Thyroid gland (tissue), 4 donors: ENCODE measurements at regions not wholly inside any gene's neighbourhood (a gene's known extent, or its start where the extent isn't known, plus 50 kb on each side); places are given as distances from the start of the nearest gene placed in this dataset.

Experiments
- DNase-seq, 2 donors: peaks; one replicate each; pipeline ENCODE4 v3.0.0-alpha.2; 2019
- H3K27ac ChIP-seq, 3 donors: fragments of 200-600 bp; sonication (generic); 1 replicate in 2 of 3; 2 replicates in 1 of 3; pipeline ENCODE4 v1.5.1; 2016 to 2019; ENCODE audit warnings: mild to moderate bottlenecking in 1 of 3, moderate library complexity in 1 of 3
- H3K27me3 ChIP-seq: fragments of 200-600 bp; sonication (generic); one replicate; pipeline ENCODE4 v1.5.1; 2019
- H3K36me3 ChIP-seq, 2 donors: fragments of 200-600 bp; sonication (generic); one replicate each; pipeline ENCODE4 v1.5.1; 2016 to 2019
- H3K4me1 ChIP-seq, 2 donors: fragments of 200-600 bp; sonication (generic); one replicate each; pipeline ENCODE4 v1.5.1; 2017 to 2019
- H3K4me3 ChIP-seq, 3 donors: fragments of 200-600 bp; sonication (generic); replicated peaks in 1 of 3; 1 replicate in 2 of 3; 2 replicates in 1 of 3; pipeline ENCODE4 v1.5.1; 2016; ENCODE audit warnings: mild to moderate bottlenecking in 1 of 3
- H3K9me3 ChIP-seq: fragments of 200-600 bp; sonication (generic); one replicate; pipeline ENCODE4 v1.5.1; 2017
- POLR2A ChIP-seq, 2 donors: fragments of 450-650 bp; IDR thresholded peaks; one replicate each; pipeline ENCODE4 v1.6.1; 2017; ENCODE audit warnings: antibody characterized with exemption in 2 of 2, mild to moderate bottlenecking in 2 of 2, moderate library complexity in 1 of 2
- WGBS, 2 donors: methylation state at CpG; one replicate each; pipeline ENCODE4 v1.1.5; 2017; 5-methylcytosine and 5-hydroxymethylcytosine counted together
- intact Hi-C: fragments of 100-400 bp; cut with DNase I; formaldehyde crosslinking; loops from one replicate; pipeline ENCODE4 v1.15.1; 2023
- TF ChIP-seq, protein P1 (sequence below), 6 experiments: fragments of 200-600 bp in 3 of 6; fragments of 450-650 bp in 3 of 6; sonication (generic) in 3 of 6; IDR thresholded peaks; one replicate each; pipeline ENCODE4 v1.5.1; 2016 to 2019; ENCODE audit warnings: antibody characterized with exemption in 6 of 6, mild to moderate bottlenecking in 2 of 6, inconsistent platforms in 1 of 6, moderate library complexity in 1 of 6

GRCh38 chr4:156018383-156018782, 64.7 kb upstream of the CTSO start:
- no peak for DNase-seq
- TF ChIP-seq POLR2A (IDR thresholded peaks at IDR 0.05) = no peak
- TF ChIP-seq, protein P1, sequence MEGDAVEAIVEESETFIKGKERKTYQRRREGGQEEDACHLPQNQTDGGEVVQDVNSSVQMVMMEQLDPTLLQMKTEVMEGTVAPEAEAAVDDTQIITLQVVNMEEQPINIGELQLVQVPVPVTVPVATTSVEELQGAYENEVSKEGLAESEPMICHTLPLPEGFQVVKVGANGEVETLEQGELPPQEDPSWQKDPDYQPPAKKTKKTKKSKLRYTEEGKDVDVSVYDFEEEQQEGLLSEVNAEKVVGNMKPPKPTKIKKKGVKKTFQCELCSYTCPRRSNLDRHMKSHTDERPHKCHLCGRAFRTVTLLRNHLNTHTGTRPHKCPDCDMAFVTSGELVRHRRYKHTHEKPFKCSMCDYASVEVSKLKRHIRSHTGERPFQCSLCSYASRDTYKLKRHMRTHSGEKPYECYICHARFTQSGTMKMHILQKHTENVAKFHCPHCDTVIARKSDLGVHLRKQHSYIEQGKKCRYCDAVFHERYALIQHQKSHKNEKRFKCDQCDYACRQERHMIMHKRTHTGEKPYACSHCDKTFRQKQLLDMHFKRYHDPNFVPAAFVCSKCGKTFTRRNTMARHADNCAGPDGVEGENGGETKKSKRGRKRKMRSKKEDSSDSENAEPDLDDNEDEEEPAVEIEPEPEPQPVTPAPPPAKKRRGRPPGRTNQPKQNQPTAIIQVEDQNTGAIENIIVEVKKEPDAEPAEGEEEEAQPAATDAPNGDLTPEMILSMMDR (IDR thresholded peaks at IDR 0.05) = no peak
- Histone ChIP-seq H3K4me3 (no peak overlapping the region), H3K27ac (no peak overlapping the region), H3K4me1 (no peaks in the 10 kb centered on the region), H3K9me3 (no peaks in the 10 kb centered on the region), H3K36me3 (no peaks in the 10 kb centered on the region), H3K27me3 (no peaks in the 10 kb centered on the region)
- intact Hi-C loops = no loop called here
- 25 to 27% methylated on average over 5 of the region's 5 CpGs for WGBS, 2 donors

DNA sequence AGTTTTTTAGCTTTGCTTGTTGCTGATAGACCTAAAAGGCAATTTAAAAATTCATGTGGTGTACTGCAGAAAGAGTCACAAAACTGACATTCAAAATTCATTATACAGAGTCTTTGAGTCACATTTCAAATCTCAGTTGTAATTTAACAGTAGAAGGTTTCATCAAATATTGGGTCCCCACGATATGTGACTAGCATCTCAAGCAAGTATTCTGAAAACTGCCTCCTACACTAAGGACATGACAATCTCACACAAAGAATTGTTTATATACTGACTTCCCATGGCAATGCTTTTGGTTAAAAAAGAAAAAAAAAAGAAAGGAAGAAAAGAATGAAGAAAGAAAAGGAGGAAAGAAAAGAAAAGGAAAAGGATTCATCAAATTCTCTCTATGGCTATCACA, 62.1 kb upstream of the CTSO start:
- Histone ChIP-seq H3K4me3 (no peak overlapping the region), H3K27me3 (no peaks in the 10 kb centered on the region), H3K27ac (no peak overlapping the region), H3K9me3 (no peaks in the 10 kb centered on the region), H3K36me3 (no peaks in the 10 kb centered on the region), H3K4me1 (no peaks in the 10 kb centered on the region)
- WGBS, 2 donors = 82 to 84% methylated on average over 1 of the region's 1 CpG
- intact Hi-C loops = no loop called here
- no peak for DNase-seq
- TF ChIP-seq, protein P1 (IDR thresholded peaks at IDR 0.05) = no peak
- no peak for TF ChIP-seq POLR2A (IDR thresholded peaks at IDR 0.05)

DNA sequence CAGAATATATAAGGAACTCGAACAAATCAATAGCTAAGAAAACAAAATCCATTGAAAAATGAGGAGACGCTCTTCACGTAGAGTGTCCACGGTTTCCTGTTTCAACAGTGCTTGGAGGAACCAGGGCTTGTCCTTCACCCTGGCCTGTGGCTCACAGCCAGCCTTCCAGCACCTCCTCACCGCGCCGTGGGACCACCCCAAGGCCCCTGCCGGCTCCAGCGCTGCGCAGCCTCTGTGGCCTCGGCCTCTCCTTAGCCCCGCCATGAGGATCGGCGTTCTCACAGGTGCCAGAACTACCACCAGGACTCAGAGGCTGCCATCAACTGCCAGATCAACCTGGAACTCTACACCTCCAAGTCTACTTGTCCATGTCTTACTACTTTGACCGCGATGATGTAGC, 52.5 kb upstream of the CTSO start:
- 90 to 96% methylated on average over 15 to 16 of the region's 16 CpGs for WGBS, 2 donors

More for the DNA sequence above, 52.5 kb upstream of the CTSO start:
- no peaks in the 10 kb centered on the region for H3K27me3 ChIP-seq
- H3K36me3 ChIP-seq = no peaks in the 10 kb centered on the region
- H3K27ac ChIP-seq = no peak overlapping the region
- H3K9me3 ChIP-seq = no peaks in the 10 kb centered on the region
- intact Hi-C loops = no loop called here
- TF ChIP-seq POLR2A (IDR thresholded peaks at IDR 0.05) = no peak
- TF ChIP-seq, protein P1 (IDR thresholded peaks at IDR 0.05) = no peak
- no peak for DNase-seq
- no peaks in the 10 kb centered on the region for H3K4me1 ChIP-seq
- H3K4me3 ChIP-seq = no peak overlapping the region
